ENCODE measurements at regions not wholly inside any gene's neighbourhood (a gene's known extent, or its start where the extent isn't known, plus 50 kb on each side); places are given as distances from the start of the nearest gene placed in this dataset.

- DNase-seq (ENCODE audit: low read depth) = no peak
- TF ChIP-seq CTCF (conservative IDR thresholded peaks at IDR 0.05; ENCODE audit: low read depth, low read length) = no peak
- no peak overlapping the region for H3K4me3 ChIP-seq (ENCODE audit: low read depth, low read length)
Observed at GRCh38 chr20:22274330-22274729, 310.0 kb downstream of the FOXA2 start.

- DNase-seq (ENCODE audit: low read depth) = no peak
- no peak overlapping the region for H3K4me3 ChIP-seq (ENCODE audit: low read depth, low read length)
- TF ChIP-seq CTCF (conservative IDR thresholded peaks at IDR 0.05; ENCODE audit: low read depth, low read length) = no peak
Observed at GRCh38 chr20:22268675-22269074, 315.7 kb downstream of the FOXA2 start.

GRCh38 chr20:22264917-22265316, 319.5 kb downstream of the FOXA2 start:
- no peak overlapping the region for H3K4me3 ChIP-seq (ENCODE audit: low read depth, low read length)
- no peak for DNase-seq (ENCODE audit: low read depth)
- no peak for TF ChIP-seq CTCF (conservative IDR thresholded peaks at IDR 0.05; ENCODE audit: low read depth, low read length)

- H3K4me3 ChIP-seq (ENCODE audit: low read depth, low read length) = no peak overlapping the region
- no peak for TF ChIP-seq CTCF (conservative IDR thresholded peaks at IDR 0.05; ENCODE audit: low read depth, low read length)
- DNase-seq (ENCODE audit: low read depth) = no peak
Observed at GRCh38 chr20:22260506-22260905, 323.9 kb downstream of the FOXA2 start.

- TF ChIP-seq CTCF (conservative IDR thresholded peaks at IDR 0.05; ENCODE audit: low read depth, low read length) = no peak
Observed at GRCh38 chr20:22257912-22258311, 326.5 kb downstream of the FOXA2 start.

GRCh38 chr20:22248051-22248667, 336.2 kb downstream of the FOXA2 start:
- peak; percentile 7 for DNase-seq (ENCODE audit: low read depth)
- peak; percentile 40 for TF ChIP-seq CTCF (conservative IDR thresholded peaks at IDR 0.05; ENCODE audit: low read depth, low read length)
- H3K4me3 ChIP-seq (ENCODE audit: low read depth, low read length) = no peak overlapping the region

More at GRCh38 chr20:22257912-22258311, 326.5 kb downstream of the FOXA2 start:
- no peak for DNase-seq (ENCODE audit: low read depth)
- H3K4me3 ChIP-seq (ENCODE audit: low read depth, low read length) = no peak overlapping the region

GRCh38 chr20:22245139-22245538, 339.2 kb downstream of the FOXA2 start:
- no peak overlapping the region for H3K4me3 ChIP-seq (ENCODE audit: low read depth, low read length)
- no peak for TF ChIP-seq CTCF (conservative IDR thresholded peaks at IDR 0.05; ENCODE audit: low read depth, low read length)
- DNase-seq (ENCODE audit: low read depth) = no peak
